Caco-2 (cell line): ENCODE measurements at regions not wholly inside any gene's neighbourhood (a gene's known extent, or its start where the extent isn't known, plus 50 kb on each side); places are given as distances from the start of the nearest gene placed in this dataset.

Experiments
- BruUV-seq: library from RNA; stranded (reverse); fragments of 400-500 nt; replicated peaks from 2 replicates; lab custom pipeline; 2021; lab: Mats Ljungman, UMichigan
- CTCF ChIA-PET: fragments of 300-600 bp; sonication (Branson Sonifier 250); formaldehyde crosslinking; loops from one replicate; lab custom pipeline; 2022; ENCODE audit warnings: antibody characterized with exemption; lab: Charles Lee
- POLR2A ChIA-PET: fragments of 300-600 bp; sonication (Branson Sonifier 250); formaldehyde crosslinking; loops from one replicate; lab custom pipeline; 2022; ENCODE audit warnings: antibody characterized with exemption; lab: Charles Lee
- DNase-seq, 2 experiments: peaks; one replicate each; pipeline versions ENCODE4 v3.0.0 to v3.0.0-alpha.2; 2020 to 2022
- H3K27me3 ChIP-seq: replicated peaks from 2 replicates; pipeline ENCODE4 v1.6.0; 2011; ENCODE audit warnings: low read length; ENCODE audit not compliant: control insufficient read depth, insufficient read depth
- H3K36me3 ChIP-seq: 2 replicates; pipeline ENCODE4 v1.5.1; 2011; ENCODE audit warnings: low read length; ENCODE audit not compliant: control insufficient read depth, insufficient read depth
- H3K4me1 ChIP-seq: fragments of 250-450 bp; sonication (Bioruptor Pico); 2 replicates; pipeline ENCODE4 v1.5.1; 2020; ENCODE audit warnings: mild to moderate bottlenecking
- H3K4me3 ChIP-seq: 2 replicates; pipeline ENCODE4 v1.5.1; 2011; ENCODE audit warnings: low read depth, mild to moderate bottlenecking, control low read depth, low read length
- H3K9me3 ChIP-seq: fragments of 250-450 bp; sonication (Bioruptor Pico); 2 replicates; pipeline ENCODE4 v1.5.1; 2020; ENCODE audit warnings: mild to moderate bottlenecking, moderate library complexity
- H3K27ac Mint-ChIP-seq: one replicate; pipeline ENCODE4 v1.8.0; 2022; ENCODE audit warnings: mixed read lengths; ENCODE audit not compliant: unreplicated experiment
- H3K27me3 Mint-ChIP-seq: one replicate; pipeline ENCODE4 v1.8.0; 2022; ENCODE audit warnings: mixed read lengths; ENCODE audit not compliant: insufficient read depth, unreplicated experiment
- H3K36me3 Mint-ChIP-seq: one replicate; pipeline ENCODE4 v1.8.0; 2022; ENCODE audit warnings: mild to moderate bottlenecking, mixed read lengths; ENCODE audit not compliant: insufficient read depth, unreplicated experiment
- H3K4me1 Mint-ChIP-seq: one replicate; pipeline ENCODE4 v1.8.0; 2022; ENCODE audit warnings: low read depth, mixed read lengths; ENCODE audit not compliant: unreplicated experiment
- H3K4me3 Mint-ChIP-seq: one replicate; pipeline ENCODE4 v1.8.0; 2022; ENCODE audit warnings: mild to moderate bottlenecking, moderate library complexity, mixed read lengths; ENCODE audit not compliant: unreplicated experiment
- H3K9me3 Mint-ChIP-seq: one replicate; pipeline ENCODE4 v1.8.0; 2022; ENCODE audit warnings: mixed read lengths; ENCODE audit not compliant: unreplicated experiment
- CTCF ChIP-seq, 2 experiments: fragments of 200-600 bp in 1 of 2; IDR thresholded peaks; 1 replicate in 1 of 2; 2 replicates in 1 of 2; pipeline versions ENCODE4 v1.5.1 to v1.8.0; 2011 to 2022; ENCODE audit warnings: antibody characterized with exemption in 1 of 2, control low read depth in 1 of 2, inconsistent platforms in 1 of 2, low read depth in 1 of 2, low read length in 1 of 2, mild to moderate bottlenecking in 1 of 2, moderate library complexity in 1 of 2; ENCODE audit not compliant: insufficient read depth in 1 of 2, severe bottlenecking in 1 of 2, unreplicated experiment in 1 of 2
- intact Hi-C: fragments of 100-400 bp; cut with micrococcal nuclease; formaldehyde crosslinking; loops from one replicate; pipeline ENCODE4 v1.10.0; 2022; ENCODE audit not compliant: unreplicated experiment

- no TSS peak for BruUV-seq
- ChIA-PET CTCF (no interaction called here), POLR2A (no interaction called here)
- H3K9me3 ChIP-seq: peaks cover 6% of the 10 kb centered on the region; the same call in 1 of the 2 replicates
- no peak overlapping the region for H3K4me3 ChIP-seq
- H3K4me1 ChIP-seq: peaks cover 39% of the 10 kb centered on the region
- no peak for DNase-seq
- H3K36me3 ChIP-seq: no peaks in the 10 kb centered on the region
- peaks cover 15% of the 10 kb centered on the region for H3K4me1 Mint-ChIP-seq
- peak overlapping the region; percentile 57 for H3K27ac Mint-ChIP-seq
- H3K36me3 Mint-ChIP-seq: peaks cover 8% of the 10 kb centered on the region
- no peaks in the 10 kb centered on the region for H3K27me3 Mint-ChIP-seq
- TF ChIP-seq CTCF (IDR thresholded peaks at IDR 0.05; ENCODE audit: insufficient read depth in 1 of 2, low read depth in 1 of 2, low read length in 1 of 2, severe bottlenecking in 1 of 2, unreplicated experiment in 1 of 2): no peak
- peaks cover 25% of the 10 kb centered on the region for H3K9me3 Mint-ChIP-seq
- intact Hi-C loops: loop anchor here (1.0 kb wide), 1 partner anchor 67 kb away; no protein-coding TSS in a partner anchor
- H3K27me3 ChIP-seq: no peaks in the 10 kb centered on the region
- H3K4me3 Mint-ChIP-seq: no peak overlapping the region
Observed at GRCh38 chr3:168859574-168859973, 763.9 kb upstream of the GOLIM4 start.

GRCh38 chr3:168859143-168859542 lies 763.4 kb upstream of the GOLIM4 start:
- peaks cover 8% of the 10 kb centered on the region for H3K36me3 Mint-ChIP-seq
- DNase-seq: peak in 1 of 2 experiments; percentile 43
- no peaks in the 10 kb centered on the region for H3K27me3 Mint-ChIP-seq
- ChIA-PET CTCF (no interaction called here), POLR2A (no interaction called here)
- peaks cover 35% of the 10 kb centered on the region for H3K4me1 ChIP-seq
- no peaks in the 10 kb centered on the region for H3K27me3 ChIP-seq
- intact Hi-C loops: loop anchor here (1.0 kb wide), 1 partner anchor 67 kb away; no protein-coding TSS in a partner anchor
- no peak overlapping the region for H3K4me3 Mint-ChIP-seq
- H3K27ac Mint-ChIP-seq: peak overlapping the region; percentile 57
- H3K9me3 Mint-ChIP-seq: peaks cover 30% of the 10 kb centered on the region
- no peak overlapping the region for H3K4me3 ChIP-seq
- peaks cover 15% of the 10 kb centered on the region for H3K4me1 Mint-ChIP-seq
- H3K9me3 ChIP-seq: peaks cover 6% of the 10 kb centered on the region; the same call in 1 of the 2 replicates
- no TSS peak for BruUV-seq
- TF ChIP-seq CTCF (IDR thresholded peaks at IDR 0.05; ENCODE audit: insufficient read depth in 1 of 2, low read depth in 1 of 2, low read length in 1 of 2, severe bottlenecking in 1 of 2, unreplicated experiment in 1 of 2): no peak
- no peaks in the 10 kb centered on the region for H3K36me3 ChIP-seq

- POLR2A ChIA-PET: no interaction called here
- no peaks in the 10 kb centered on the region for H3K36me3 ChIP-seq
- DNase-seq: no peak
- no TSS peak for BruUV-seq
- peaks cover 6% of the 10 kb centered on the region; the same call in 1 of the 2 replicates for H3K9me3 ChIP-seq
- H3K4me1 Mint-ChIP-seq: peaks cover 15% of the 10 kb centered on the region
- no peak overlapping the region for H3K4me3 ChIP-seq
- no peaks in the 10 kb centered on the region for H3K27me3 ChIP-seq
- H3K9me3 Mint-ChIP-seq: peaks cover 32% of the 10 kb centered on the region
- intact Hi-C loops: no loop called here
- H3K4me1 ChIP-seq: peaks cover 31% of the 10 kb centered on the region
- H3K27ac Mint-ChIP-seq: no peak overlapping the region
- H3K36me3 Mint-ChIP-seq: peaks cover 8% of the 10 kb centered on the region
- no peaks in the 10 kb centered on the region for H3K27me3 Mint-ChIP-seq
- no peak overlapping the region for H3K4me3 Mint-ChIP-seq
- CTCF ChIA-PET: no interaction called here
- no peak for TF ChIP-seq CTCF (IDR thresholded peaks at IDR 0.05; ENCODE audit: insufficient read depth in 1 of 2, low read depth in 1 of 2, low read length in 1 of 2, severe bottlenecking in 1 of 2, unreplicated experiment in 1 of 2)
Observed at GRCh38 chr3:168858327-168858726, 762.6 kb upstream of the GOLIM4 start.
